Progenitor cell of endocrine pancreas (in vitro differentiated cells): ENCODE measurements at regions not wholly inside any gene's neighbourhood (a gene's known extent, or its start where the extent isn't known, plus 50 kb on each side); places are given as distances from the start of the nearest gene placed in this dataset.

Experiments used
- DNase-seq: peaks from one replicate; pipeline ENCODE4 v3.0.0; 2021; ENCODE audit warnings: low spot score; ENCODE audit not compliant: unreplicated experiment
- H3K27ac Mint-ChIP-seq: 2 replicates; pipeline ENCODE4 v1.8.0; 2021; ENCODE audit warnings: mild to moderate bottlenecking, moderate library complexity, mixed read lengths
- H3K27me3 Mint-ChIP-seq: 2 replicates; pipeline ENCODE4 v1.8.0; 2021; ENCODE audit warnings: mixed read lengths
- H3K36me3 Mint-ChIP-seq: 2 replicates; pipeline ENCODE4 v1.8.0; 2022; ENCODE audit warnings: mixed read lengths; ENCODE audit not compliant: insufficient read depth
- H3K4me1 Mint-ChIP-seq: 2 replicates; pipeline ENCODE4 v1.8.0; 2021; ENCODE audit warnings: low read depth, mixed read lengths
- H3K4me3 Mint-ChIP-seq: 2 replicates; pipeline ENCODE4 v1.8.0; 2021; ENCODE audit warnings: low read depth, mild to moderate bottlenecking, moderate library complexity, mixed read lengths
- H3K9me3 Mint-ChIP-seq: 2 replicates; pipeline ENCODE4 v1.8.0; 2021; ENCODE audit warnings: low read depth, mixed read lengths
- TF ChIP-seq, protein P1 (sequence below): fragments of 200-600 bp; sonication (generic); IDR thresholded peaks from one replicate; pipeline ENCODE4 v1.5.0; 2021; ENCODE audit warnings: antibody characterized with exemption, mild to moderate bottlenecking; ENCODE audit not compliant: unreplicated experiment

DNA sequence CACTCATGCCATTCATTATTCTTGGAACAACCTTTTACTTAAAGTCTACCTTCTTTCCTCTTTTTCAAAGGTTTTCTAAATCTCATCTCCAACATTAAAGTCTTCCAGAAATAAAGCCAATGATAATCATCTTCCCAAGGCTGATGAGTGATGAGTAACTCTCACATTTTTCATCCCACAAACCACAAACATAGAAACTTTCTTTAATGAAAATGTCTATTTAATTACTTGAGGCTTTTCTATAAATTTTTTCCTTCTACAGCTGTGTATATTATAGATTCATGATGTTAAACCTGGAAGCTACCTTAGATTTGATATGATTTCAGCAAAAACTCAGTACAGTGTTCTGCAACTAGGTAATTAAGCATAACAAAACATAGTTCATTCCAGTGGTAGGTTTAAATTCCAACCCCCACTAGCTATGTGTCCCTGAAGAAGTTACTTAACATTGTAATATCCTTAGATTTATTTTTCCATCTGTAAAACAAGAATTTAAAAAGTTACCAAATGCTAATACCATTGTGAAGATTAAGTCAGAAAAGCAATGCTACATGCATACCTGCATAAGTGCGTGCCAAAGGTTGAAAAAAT, 845.4 kb downstream of the KCNA4 start:
- H3K36me3 Mint-ChIP-seq = no peaks in the 10 kb centered on the region
- H3K9me3 Mint-ChIP-seq = no peaks in the 10 kb centered on the region
- no peak for DNase-seq
- H3K4me1 Mint-ChIP-seq = no peaks in the 10 kb centered on the region
- H3K27ac Mint-ChIP-seq = no peak overlapping the region
- H3K4me3 Mint-ChIP-seq = no peak overlapping the region
- H3K27me3 Mint-ChIP-seq = no peaks in the 10 kb centered on the region
- TF ChIP-seq, protein P1, sequence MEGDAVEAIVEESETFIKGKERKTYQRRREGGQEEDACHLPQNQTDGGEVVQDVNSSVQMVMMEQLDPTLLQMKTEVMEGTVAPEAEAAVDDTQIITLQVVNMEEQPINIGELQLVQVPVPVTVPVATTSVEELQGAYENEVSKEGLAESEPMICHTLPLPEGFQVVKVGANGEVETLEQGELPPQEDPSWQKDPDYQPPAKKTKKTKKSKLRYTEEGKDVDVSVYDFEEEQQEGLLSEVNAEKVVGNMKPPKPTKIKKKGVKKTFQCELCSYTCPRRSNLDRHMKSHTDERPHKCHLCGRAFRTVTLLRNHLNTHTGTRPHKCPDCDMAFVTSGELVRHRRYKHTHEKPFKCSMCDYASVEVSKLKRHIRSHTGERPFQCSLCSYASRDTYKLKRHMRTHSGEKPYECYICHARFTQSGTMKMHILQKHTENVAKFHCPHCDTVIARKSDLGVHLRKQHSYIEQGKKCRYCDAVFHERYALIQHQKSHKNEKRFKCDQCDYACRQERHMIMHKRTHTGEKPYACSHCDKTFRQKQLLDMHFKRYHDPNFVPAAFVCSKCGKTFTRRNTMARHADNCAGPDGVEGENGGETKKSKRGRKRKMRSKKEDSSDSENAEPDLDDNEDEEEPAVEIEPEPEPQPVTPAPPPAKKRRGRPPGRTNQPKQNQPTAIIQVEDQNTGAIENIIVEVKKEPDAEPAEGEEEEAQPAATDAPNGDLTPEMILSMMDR = no peak

- Mint-ChIP-seq H3K4me1 (no peaks in the 10 kb centered on the region), H3K9me3 (no peaks in the 10 kb centered on the region), H3K27ac (no peak overlapping the region), H3K27me3 (no peaks in the 10 kb centered on the region), H3K4me3 (no peak overlapping the region), H3K36me3 (no peaks in the 10 kb centered on the region)
- TF ChIP-seq, protein P1 = no peak
- no peak for DNase-seq
Measured at GRCh38 chr11:29166306-29166705, 850.5 kb downstream of the KCNA4 start.

DNA sequence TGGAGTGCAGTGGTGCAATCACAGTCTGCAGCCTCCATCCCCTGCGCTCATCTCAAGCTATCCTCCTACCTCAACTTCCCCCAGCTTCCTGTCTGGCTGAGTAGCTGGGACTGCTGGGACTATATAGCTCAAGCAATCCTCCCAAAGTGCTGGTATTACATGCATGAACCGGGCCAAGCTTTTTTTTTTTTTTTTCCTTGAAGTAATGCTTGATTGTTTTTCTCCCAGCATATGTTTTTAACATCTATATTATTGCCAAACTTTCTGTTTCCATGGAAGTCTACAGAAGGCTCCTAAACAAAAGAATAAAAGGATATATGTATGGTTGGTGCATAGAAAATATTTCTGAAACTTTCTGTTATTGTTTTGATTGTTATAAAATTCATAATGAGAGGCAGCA, 853.6 kb downstream of the KCNA4 start:
- DNase-seq = no peak
- TF ChIP-seq, protein P1 = no peak
- Mint-ChIP-seq H3K27me3 (peaks cover 4% of the 10 kb centered on the region), H3K9me3 (no peaks in the 10 kb centered on the region), H3K4me3 (no peak overlapping the region), H3K27ac (no peak overlapping the region), H3K4me1 (no peaks in the 10 kb centered on the region), H3K36me3 (no peaks in the 10 kb centered on the region)

DNA sequence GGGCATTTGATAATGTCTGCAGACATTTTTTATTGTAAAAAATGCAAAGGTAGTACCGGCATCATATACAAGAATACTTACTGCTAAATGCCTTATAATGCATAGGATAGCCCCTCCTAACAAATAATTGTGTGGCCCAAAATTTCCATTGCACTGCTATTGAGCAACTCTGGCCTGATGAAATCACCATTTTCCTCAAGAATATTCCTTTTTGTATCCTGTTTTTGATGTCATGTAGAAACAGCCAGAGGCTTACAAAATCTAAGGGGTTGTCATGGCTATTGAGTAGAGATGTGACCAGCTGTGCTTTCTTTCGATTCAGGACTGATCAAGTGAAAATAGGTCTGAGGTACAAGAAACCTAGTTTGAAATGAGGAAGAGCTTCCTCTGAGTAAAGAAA, 854.3 kb downstream of the KCNA4 start:
- no peak overlapping the region for H3K27ac Mint-ChIP-seq
- no peaks in the 10 kb centered on the region for H3K9me3 Mint-ChIP-seq
- H3K27me3 Mint-ChIP-seq = peaks cover 4% of the 10 kb centered on the region
- TF ChIP-seq, protein P1 = no peak
- no peak overlapping the region for H3K4me3 Mint-ChIP-seq
- H3K36me3 Mint-ChIP-seq = no peaks in the 10 kb centered on the region
- H3K4me1 Mint-ChIP-seq = no peaks in the 10 kb centered on the region
- DNase-seq = no peak

GRCh38 chr11:29161191-29161590, 855.6 kb downstream of the KCNA4 start:
- no peak overlapping the region for H3K4me3 Mint-ChIP-seq
- peaks cover 4% of the 10 kb centered on the region for H3K27me3 Mint-ChIP-seq
- no peak for DNase-seq
- no peaks in the 10 kb centered on the region for H3K4me1 Mint-ChIP-seq
- no peak overlapping the region for H3K27ac Mint-ChIP-seq
- TF ChIP-seq, protein P1 = no peak
- H3K36me3 Mint-ChIP-seq = no peaks in the 10 kb centered on the region
- no peaks in the 10 kb centered on the region for H3K9me3 Mint-ChIP-seq
